GM12878 (cell line): ENCODE measurements at regions not wholly inside any gene's neighbourhood (a gene's known extent, or its start where the extent isn't known, plus 50 kb on each side); places are given as distances from the start of the nearest gene placed in this dataset.

Experiments used
- ATAC-seq: fragments of 200-7000 bp; cut with Tn5 transposase; 3 replicates; pipeline ENCODE4 v1.9.1; 2020; ENCODE audit warnings: mild to moderate bottlenecking, moderate library complexity
- BruUV-seq: library from RNA; stranded (reverse); fragments of 400-500 nt; replicated peaks from 2 replicates; lab custom pipeline; 2021; lab: Mats Ljungman, UMichigan
- CTCF ChIA-PET: fragments of 300-600 bp; sonication (Branson Sonifier 250); formaldehyde crosslinking; extraction: SDS; loops from one replicate; lab custom pipeline; 2021; ENCODE audit warnings: inconsistent platforms; lab: Yijun Ruan, JAX
- POLR2A ChIA-PET: fragments of 350-600 bp; formaldehyde crosslinking; extraction: SDS; loops from one replicate; lab custom pipeline; 2021; ENCODE audit warnings: inconsistent platforms; lab: Charles Lee
- RAD21 ChIA-PET: fragments of 300-600 bp; sonication (Branson Sonifier 250); formaldehyde crosslinking; loops from one replicate; lab custom pipeline; 2023; ENCODE audit warnings: antibody characterized with exemption; ENCODE audit not compliant: unreplicated experiment; lab: Charles Lee
- SMC1A ChIA-PET: fragments of 300-600 bp; sonication (Branson Sonifier 250); formaldehyde crosslinking; loops from one replicate; lab custom pipeline; 2023; ENCODE audit not compliant: unreplicated experiment, uncharacterized antibody; lab: Charles Lee
- DNase-seq: peaks from one replicate; pipeline ENCODE4 v3.0.0-alpha.2; 2011; ENCODE audit warnings: low read depth, low spot score
- FAIRE-seq: peaks from 3 replicates; lab custom pipeline; 2011; peaks lifted over from hg19 to GRCh38; lab: Jason Lieb, UNC
- H2AFZ ChIP-seq: 2 replicates; pipeline ENCODE4 v1.6.0; 2011; ENCODE audit warnings: low read depth, low read length, control low read depth; ENCODE audit not compliant: control insufficient read depth
- H3K27ac ChIP-seq: 2 replicates; pipeline ENCODE4 v1.5.1; 2011; ENCODE audit warnings: control low read depth; ENCODE audit not compliant: control insufficient read depth, insufficient read depth
- H3K27me3 ChIP-seq, 2 experiments: replicated peaks in 1 of 2; 2 replicates each; pipeline versions ENCODE4 v1.6.0 to v1.6.1; 2011; ENCODE audit warnings: low read length in 1 of 2; ENCODE audit not compliant: control insufficient read depth in 2 of 2, insufficient read depth in 2 of 2
- H3K36me3 ChIP-seq, 2 experiments: 2 replicates each; pipeline ENCODE4 v1.5.1; 2011; ENCODE audit warnings: low read length in 1 of 2; ENCODE audit not compliant: control insufficient read depth in 2 of 2, insufficient read depth in 2 of 2
- H3K4me1 ChIP-seq: 2 replicates; pipeline ENCODE4 v1.6.1; 2011; ENCODE audit warnings: mild to moderate bottlenecking, low read length, moderate library complexity, mixed read lengths; ENCODE audit not compliant: control insufficient read depth, insufficient read depth
- H3K4me2 ChIP-seq: 2 replicates; pipeline ENCODE4 v1.6.0; 2011; ENCODE audit warnings: control low read depth; ENCODE audit not compliant: control insufficient read depth, insufficient read depth
- H3K4me3 ChIP-seq: fragments of 200-600 bp; sonication (generic); 2 replicates; pipeline ENCODE4 v1.5.1; 2016
- H3K79me2 ChIP-seq: 2 replicates; pipeline ENCODE4 v1.6.0; 2011; ENCODE audit warnings: low read length; ENCODE audit not compliant: control insufficient read depth, insufficient read depth
- H3K9ac ChIP-seq: 2 replicates; pipeline ENCODE4 v1.8.0; 2011; ENCODE audit warnings: low read length, control low read depth, mixed read lengths; ENCODE audit not compliant: control insufficient read depth, insufficient read depth
- H3K9me3 ChIP-seq: replicated peaks from 3 replicates; pipeline ENCODE4 v1.5.1; 2011; ENCODE audit warnings: mild to moderate bottlenecking, low read length; ENCODE audit not compliant: control insufficient read depth, insufficient read depth
- H4K20me1 ChIP-seq: 2 replicates; pipeline ENCODE4 v1.6.0; 2011; ENCODE audit not compliant: control insufficient read depth, insufficient read depth
- ATF7 ChIP-seq: fragments of 450-650 bp; IDR thresholded peaks from 2 replicates; pipeline ENCODE4 v1.6.1; 2016; ENCODE audit warnings: low read depth, mild to moderate bottlenecking
- IKZF1 ChIP-seq: fragments of 450-650 bp; conservative IDR thresholded peaks from 2 replicates; pipeline ENCODE4 v1.6.1; 2017; ENCODE audit warnings: antibody characterized with exemption, mild to moderate bottlenecking
- MXI1 ChIP-seq: fragments of 150-350 bp; IDR thresholded peaks from 2 replicates; pipeline ENCODE4 v1.6.1; 2011; ENCODE audit warnings: low read depth, mild to moderate bottlenecking, inconsistent platforms, low read length, improper control_type of control experiment
- NKRF ChIP-seq: fragments of 450-650 bp; conservative IDR thresholded peaks from 2 replicates; pipeline ENCODE4 v1.6.1; 2017; ENCODE audit warnings: mild to moderate bottlenecking, moderate library complexity
- NRF1 ChIP-seq: conservative IDR thresholded peaks from 2 replicates; pipeline ENCODE4 v1.6.1; 2011; ENCODE audit warnings: mild to moderate bottlenecking, low read depth, low read length, improper control_type of control experiment
- POLR2AphosphoS2 ChIP-seq: IDR thresholded peaks from 2 replicates; pipeline ENCODE4 v1.6.1; 2011; ENCODE audit warnings: low read depth, mild to moderate bottlenecking, low read length, improper control_type of control experiment, moderate library complexity
- POU2F2 ChIP-seq: IDR thresholded peaks from 3 replicates; pipeline ENCODE4 v1.6.1; 2011; ENCODE audit warnings: low read depth, mild to moderate bottlenecking, low read length, borderline replicate concordance
- RBBP5 ChIP-seq: fragments of 200-600 bp; sonication (generic); conservative IDR thresholded peaks from 2 replicates; pipeline ENCODE4 v1.6.1; 2016
- SMAD1 ChIP-seq: fragments of 450-650 bp; IDR thresholded peaks from 2 replicates; pipeline ENCODE4 v1.6.1; 2018; ENCODE audit warnings: mild to moderate bottlenecking, low read depth; ENCODE audit not compliant: partially characterized antibody
- in situ Hi-C: fragments of 300-500 bp; cut with MboI; formaldehyde crosslinking; loops from 9 replicates; pipeline ENCODE4 v1.14.3; 2018; ENCODE audit warnings: mixed read lengths
- intact Hi-C: fragments of 100-400 bp; cut with micrococcal nuclease; formaldehyde crosslinking; loops from one replicate; pipeline ENCODE4 v1.14.2; 2022; ENCODE audit not compliant: unreplicated experiment
- TF ChIP-seq, protein P1 (sequence below): IDR thresholded peaks from 2 replicates; pipeline ENCODE4 v1.6.1; 2011; ENCODE audit warnings: low read depth, mild to moderate bottlenecking, low read length, moderate library complexity, borderline replicate concordance; ENCODE audit errors: extremely low read depth
- TF ChIP-seq, protein P2 (sequence below): fragments of 150-350 bp; IDR thresholded peaks from 2 replicates; pipeline ENCODE4 v1.6.1; 2014; ENCODE audit warnings: mild to moderate bottlenecking, low read depth, low read length

GRCh38 chr21:16315223-16315622 is 585.4 kb downstream of the USP25 start (continued):
- TF ChIP-seq, protein P1, sequence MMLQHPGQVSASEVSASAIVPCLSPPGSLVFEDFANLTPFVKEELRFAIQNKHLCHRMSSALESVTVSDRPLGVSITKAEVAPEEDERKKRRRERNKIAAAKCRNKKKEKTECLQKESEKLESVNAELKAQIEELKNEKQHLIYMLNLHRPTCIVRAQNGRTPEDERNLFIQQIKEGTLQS: no peak
- TF ChIP-seq MXI1 (no peak), POU2F2 (no peak)
- TF ChIP-seq, protein P2, sequence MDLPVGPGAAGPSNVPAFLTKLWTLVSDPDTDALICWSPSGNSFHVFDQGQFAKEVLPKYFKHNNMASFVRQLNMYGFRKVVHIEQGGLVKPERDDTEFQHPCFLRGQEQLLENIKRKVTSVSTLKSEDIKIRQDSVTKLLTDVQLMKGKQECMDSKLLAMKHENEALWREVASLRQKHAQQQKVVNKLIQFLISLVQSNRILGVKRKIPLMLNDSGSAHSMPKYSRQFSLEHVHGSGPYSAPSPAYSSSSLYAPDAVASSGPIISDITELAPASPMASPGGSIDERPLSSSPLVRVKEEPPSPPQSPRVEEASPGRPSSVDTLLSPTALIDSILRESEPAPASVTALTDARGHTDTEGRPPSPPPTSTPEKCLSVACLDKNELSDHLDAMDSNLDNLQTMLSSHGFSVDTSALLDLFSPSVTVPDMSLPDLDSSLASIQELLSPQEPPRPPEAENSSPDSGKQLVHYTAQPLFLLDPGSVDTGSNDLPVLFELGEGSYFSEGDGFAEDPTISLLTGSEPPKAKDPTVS: no peak

GRCh38 chr21:16318651-16319300 is 589.0 kb downstream of the USP25 start:
- ChIA-PET CTCF (no interaction called here), POLR2A (no interaction called here), RAD21 (interaction anchor here (0.6 kb wide), 1 partner anchor 223 kb away, joined by 3 read pairs; no protein-coding TSS in a partner anchor), SMC1A (no interaction called here)
- H3K9ac ChIP-seq: no peak overlapping the region
- no peaks in the 10 kb centered on the region for H3K79me2 ChIP-seq
- H3K4me3 ChIP-seq: no peak overlapping the region
- TF ChIP-seq NRF1 (no peak), NKRF (no peak), ATF7 (no peak), POLR2AphosphoS2 (no peak), IKZF1 (no peak), RBBP5 (no peak), SMAD1 (no peak)
- FAIRE-seq (no peak), ATAC-seq (no peak), DNase-seq (no peak)
- H2AFZ ChIP-seq: no peak overlapping the region
- H3K4me2 ChIP-seq: no peak overlapping the region
- H3K4me1 ChIP-seq: no peaks in the 10 kb centered on the region
- no peaks in the 10 kb centered on the region for H4K20me1 ChIP-seq
- BruUV-seq: no TSS peak
- H3K27me3 ChIP-seq: no peaks in the 10 kb centered on the region
- intact Hi-C loops (no loop called here), in situ Hi-C loops (no loop called here)
- H3K9me3 ChIP-seq: no peaks in the 10 kb centered on the region
- H3K27ac ChIP-seq: no peak overlapping the region
- H3K36me3 ChIP-seq: no peaks in the 10 kb centered on the region
